ENCODE measurements at regions not wholly inside any gene's neighbourhood (a gene's known extent, or its start where the extent isn't known, plus 50 kb on each side); places are given as distances from the start of the nearest gene placed in this dataset.

GRCh38 chr4:24196785-24197184, 306.9 kb upstream of the PPARGC1A start:
- Histone ChIP-seq H3K4me3 (no peak overlapping the region), H3K4me1 (no peaks in the 10 kb centered on the region), H3K27me3 (no peaks in the 10 kb centered on the region), H3K27ac (no peak overlapping the region), H3K9me3 (no peaks in the 10 kb centered on the region), H3K36me3 (no peaks in the 10 kb centered on the region)
- no peak for TF ChIP-seq EP300 (IDR thresholded peaks at IDR 0.05)
- TF ChIP-seq POLR2AphosphoS5 (IDR thresholded peaks at IDR 0.05) = no peak
- TF ChIP-seq POLR2A (IDR thresholded peaks at IDR 0.05) = no peak
- no peak for TF ChIP-seq CTCF (IDR thresholded peaks at IDR 0.05)
- DNase-seq (ENCODE audit: low spot score in 2 of 2) = no peak
- 88% methylated on average over 1 of the region's 1 CpG for WGBS

- Histone ChIP-seq H3K27ac (no peak overlapping the region), H3K4me1 (no peaks in the 10 kb centered on the region), H3K9me3 (no peaks in the 10 kb centered on the region), H3K27me3 (no peaks in the 10 kb centered on the region), H3K4me3 (no peak overlapping the region), H3K36me3 (no peaks in the 10 kb centered on the region)
- TF ChIP-seq CTCF (IDR thresholded peaks at IDR 0.05) (no peak), POLR2AphosphoS5 (IDR thresholded peaks at IDR 0.05) (no peak), EP300 (IDR thresholded peaks at IDR 0.05) (no peak), POLR2A (IDR thresholded peaks at IDR 0.05) (no peak)
- WGBS = 62% methylated on average over 3 of the region's 3 CpGs
- no peak for DNase-seq (ENCODE audit: low spot score in 2 of 2)
Measured at GRCh38 chr4:24195991-24196736, 306.3 kb upstream of the PPARGC1A start.

GRCh38 chr4:24192018-24192641, 302.3 kb upstream of the PPARGC1A start:
- no peaks in the 10 kb centered on the region for H3K4me1 ChIP-seq
- 73% methylated on average over 6 of the region's 6 CpGs for WGBS
- no peaks in the 10 kb centered on the region for H3K27me3 ChIP-seq

GRCh38 chr4:24190761-24191695, 301.2 kb upstream of the PPARGC1A start:
- no peak for DNase-seq (ENCODE audit: low spot score in 2 of 2)
- Histone ChIP-seq H3K36me3 (no peaks in the 10 kb centered on the region), H3K27me3 (peaks cover 4% of the 10 kb centered on the region), H3K4me3 (no peak overlapping the region), H3K9me3 (no peaks in the 10 kb centered on the region), H3K27ac (no peak overlapping the region), H3K4me1 (no peaks in the 10 kb centered on the region)
- 77% methylated on average over 13 of the region's 13 CpGs for whole genome bisulfite sequencing
- TF ChIP-seq POLR2A (IDR thresholded peaks at IDR 0.05) (no peak), CTCF (IDR thresholded peaks at IDR 0.05) (no peak), POLR2AphosphoS5 (IDR thresholded peaks at IDR 0.05) (no peak), EP300 (IDR thresholded peaks at IDR 0.05) (no peak)

More at GRCh38 chr4:24192018-24192641, 302.3 kb upstream of the PPARGC1A start:
- Histone ChIP-seq H3K9me3 (no peaks in the 10 kb centered on the region), H3K27ac (no peak overlapping the region), H3K36me3 (no peaks in the 10 kb centered on the region), H3K4me3 (no peak overlapping the region)
- DNase-seq (ENCODE audit: low spot score in 2 of 2) = no peak
- no peak for TF ChIP-seq POLR2AphosphoS5 (IDR thresholded peaks at IDR 0.05)
- no peak for TF ChIP-seq POLR2A (IDR thresholded peaks at IDR 0.05)
- no peak for TF ChIP-seq CTCF (IDR thresholded peaks at IDR 0.05)
- no peak for TF ChIP-seq EP300 (IDR thresholded peaks at IDR 0.05)

Measured in suprapubic skin (tissue), 4 donors.